Right lobe of liver (tissue), 6 donors: ENCODE measurements at regions not wholly inside any gene's neighbourhood (a gene's known extent, or its start where the extent isn't known, plus 50 kb on each side); places are given as distances from the start of the nearest gene placed in this dataset.
"Not testable (repeated sequence)": the region's sequence is repeated elsewhere in the genome, so short reads cannot be mapped to it uniquely, and the experiment has no call there.

Source experiments
- ATAC-seq, 4 donors: fragments of 200-7000 bp; cut with Tn5 transposase; one replicate each; pipeline ENCODE4 v1.9.1; 2020; ENCODE audit warnings: mild to moderate bottlenecking in 4 of 4, moderate library complexity in 4 of 4
- DNase-seq, 3 donors: peaks; one replicate each; pipeline ENCODE4 v3.0.0-alpha.2; 2020
- H3K27ac ChIP-seq, 3 donors: fragments of 200-600 bp; one replicate each; pipeline ENCODE4 v1.8.0; 2022
- H3K27me3 ChIP-seq, 2 donors: fragments of 200-600 bp; one replicate each; pipeline ENCODE4 v1.8.0; 2022
- H3K36me3 ChIP-seq, 4 donors: fragments of 200-600 bp; sonication (generic) in 1 of 4; one replicate each; pipeline versions ENCODE4 v1.5.1 to v1.8.0; 2017 to 2022; ENCODE audit warnings: control low read depth in 1 of 4
- H3K4me1 ChIP-seq, 4 donors: fragments of 200-600 bp; sonication (generic) in 1 of 4; one replicate each; pipeline versions ENCODE4 v1.5.1 to v1.8.0; 2017 to 2022; ENCODE audit warnings: control low read depth in 1 of 4
- H3K4me3 ChIP-seq, 3 donors: fragments of 200-600 bp; one replicate each; pipeline ENCODE4 v1.8.0; 2022
- H3K9me3 ChIP-seq, 4 donors: fragments of 200-600 bp; sonication (generic) in 1 of 4; one replicate each; pipeline versions ENCODE4 v1.5.1 to v1.8.0; 2017 to 2022; ENCODE audit warnings: control low read depth in 1 of 4
- POLR2A ChIP-seq: fragments of 450-650 bp; IDR thresholded peaks from one replicate; pipeline ENCODE4 v1.6.1; 2017; ENCODE audit warnings: antibody characterized with exemption, mild to moderate bottlenecking
- WGBS: methylation state at CpG from one replicate; pipeline ENCODE4 v1.1.6; 2018; ENCODE audit warnings: low coverage, low lambda C conversion rate; ENCODE audit not compliant: insufficient coverage; ENCODE audit errors: missing lambda C conversion rate; 5-methylcytosine and 5-hydroxymethylcytosine counted together
- intact Hi-C, 2 donors: fragments of 100-400 bp; cut with DNase I; formaldehyde crosslinking; loops; one replicate each; pipeline versions ENCODE4 v1.11.2 to v1.14.1; 2022
- TF ChIP-seq, protein P1 (sequence below), 4 donors: fragments of 200-600 bp in 3 of 4; fragments of 450-650 bp in 1 of 4; IDR thresholded peaks; one replicate each; pipeline versions ENCODE4 v1.5.1 to v1.8.0; 2016 to 2022; ENCODE audit warnings: antibody characterized with exemption in 4 of 4, mild to moderate bottlenecking in 2 of 4
- donor health status: DM: no; HTN: yes; CAD: no.
- donor health status: DM: no; HTN: no; CAD: no.
- donor health status: DM: no; HTN: no; CAD: no.
- donor health status: DM: no; HTN: yes; CAD: no.
- donor health status: DM: no; HTN: yes; CAD: no.

DNA sequence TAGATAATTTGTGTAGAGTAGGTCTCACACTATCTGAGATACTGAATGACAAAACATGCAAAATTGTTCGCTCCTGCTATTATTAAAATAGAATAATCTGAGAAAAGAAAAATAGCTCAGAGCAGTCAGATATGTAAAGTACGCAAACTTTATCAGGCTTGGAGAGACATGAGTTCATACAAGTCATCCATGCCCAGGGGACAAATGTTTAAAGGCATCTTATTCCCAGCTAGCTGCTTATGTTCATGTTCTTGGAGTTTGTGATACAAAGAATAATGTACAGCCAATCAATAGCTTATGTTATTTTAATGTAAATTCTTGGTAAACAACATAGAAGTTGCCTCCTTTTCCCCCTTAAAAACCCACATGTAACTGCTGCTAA lies 69.4 kb upstream of the USP25 start:
- DNase-seq (no peak), ATAC-seq (peak in 3 of 4 donors; percentile 5 to 18 (median 10))
- TF ChIP-seq, protein P1, sequence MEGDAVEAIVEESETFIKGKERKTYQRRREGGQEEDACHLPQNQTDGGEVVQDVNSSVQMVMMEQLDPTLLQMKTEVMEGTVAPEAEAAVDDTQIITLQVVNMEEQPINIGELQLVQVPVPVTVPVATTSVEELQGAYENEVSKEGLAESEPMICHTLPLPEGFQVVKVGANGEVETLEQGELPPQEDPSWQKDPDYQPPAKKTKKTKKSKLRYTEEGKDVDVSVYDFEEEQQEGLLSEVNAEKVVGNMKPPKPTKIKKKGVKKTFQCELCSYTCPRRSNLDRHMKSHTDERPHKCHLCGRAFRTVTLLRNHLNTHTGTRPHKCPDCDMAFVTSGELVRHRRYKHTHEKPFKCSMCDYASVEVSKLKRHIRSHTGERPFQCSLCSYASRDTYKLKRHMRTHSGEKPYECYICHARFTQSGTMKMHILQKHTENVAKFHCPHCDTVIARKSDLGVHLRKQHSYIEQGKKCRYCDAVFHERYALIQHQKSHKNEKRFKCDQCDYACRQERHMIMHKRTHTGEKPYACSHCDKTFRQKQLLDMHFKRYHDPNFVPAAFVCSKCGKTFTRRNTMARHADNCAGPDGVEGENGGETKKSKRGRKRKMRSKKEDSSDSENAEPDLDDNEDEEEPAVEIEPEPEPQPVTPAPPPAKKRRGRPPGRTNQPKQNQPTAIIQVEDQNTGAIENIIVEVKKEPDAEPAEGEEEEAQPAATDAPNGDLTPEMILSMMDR (IDR thresholded peaks at IDR 0.05) = no peak
- TF ChIP-seq POLR2A = no peak
- H3K27me3 ChIP-seq = no peaks in the 10 kb centered on the region
- no peak overlapping the region for H3K27ac ChIP-seq
- 34% methylated on average over 2 of the region's 2 CpGs for WGBS
- H3K4me3 ChIP-seq = no peak overlapping the region
- intact Hi-C loops = no loop called here
- H3K9me3 ChIP-seq = no peaks in the 10 kb centered on the region
- peaks cover 0 to 12% (median 0%) of the 10 kb centered on the region in 4 donors for H3K4me1 ChIP-seq
- no peaks in the 10 kb centered on the region for H3K36me3 ChIP-seq

- Histone ChIP-seq H3K27ac (no peak overlapping the region), H3K27me3 (no peaks in the 10 kb centered on the region), H3K9me3 (no peaks in the 10 kb centered on the region), H3K4me3 (no peak overlapping the region), H3K4me1 (peaks cover 0 to 14% (median 0%) of the 10 kb centered on the region in 4 donors), H3K36me3 (no peaks in the 10 kb centered on the region)
- DNase-seq (no peak), ATAC-seq (peak in 3 of 4 donors; percentile 57 to 86 (median 76))
- WGBS = 32% methylated on average over 1 of the region's 1 CpG
- no peak for TF ChIP-seq POLR2A
- TF ChIP-seq, protein P1 (IDR thresholded peaks at IDR 0.05) = no peak
- intact Hi-C loops = no loop called here
Observed at GRCh38 chr21:15667010-15667409, 62.8 kb upstream of the USP25 start.

DNA sequence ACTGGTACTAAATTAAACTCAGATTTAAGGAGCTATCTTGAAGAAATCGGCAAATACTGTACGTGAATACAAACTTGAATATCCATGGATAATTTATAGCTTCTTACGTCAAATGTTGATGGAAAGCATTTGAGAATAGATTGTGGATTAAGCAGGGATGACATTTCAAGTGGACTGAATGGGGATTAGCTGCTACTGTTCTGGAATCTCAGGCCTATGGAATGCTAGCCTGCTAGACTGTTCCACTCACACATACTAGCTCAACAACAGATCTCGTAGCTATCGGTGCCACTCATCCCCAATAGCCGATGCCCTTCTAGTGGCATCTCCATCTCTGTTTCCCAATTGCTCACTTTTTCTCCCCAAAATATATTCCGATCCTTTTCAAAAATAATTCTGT lies 62.0 kb upstream of the USP25 start:
- DNase-seq (no peak), ATAC-seq (no peak)
- TF ChIP-seq POLR2A = no peak
- TF ChIP-seq, protein P1 (IDR thresholded peaks at IDR 0.05) = no peak
- H3K27ac ChIP-seq = no peak overlapping the region
- H3K9me3 ChIP-seq = no peaks in the 10 kb centered on the region
- intact Hi-C loops = no loop called here
- 92% methylated on average over 7 of the region's 7 CpGs for WGBS
- H3K27me3 ChIP-seq = no peaks in the 10 kb centered on the region
- H3K4me3 ChIP-seq = no peak overlapping the region
- H3K36me3 ChIP-seq = no peaks in the 10 kb centered on the region
- H3K4me1 ChIP-seq = peaks cover 0 to 14% (median 0%) of the 10 kb centered on the region in 4 donors

DNA sequence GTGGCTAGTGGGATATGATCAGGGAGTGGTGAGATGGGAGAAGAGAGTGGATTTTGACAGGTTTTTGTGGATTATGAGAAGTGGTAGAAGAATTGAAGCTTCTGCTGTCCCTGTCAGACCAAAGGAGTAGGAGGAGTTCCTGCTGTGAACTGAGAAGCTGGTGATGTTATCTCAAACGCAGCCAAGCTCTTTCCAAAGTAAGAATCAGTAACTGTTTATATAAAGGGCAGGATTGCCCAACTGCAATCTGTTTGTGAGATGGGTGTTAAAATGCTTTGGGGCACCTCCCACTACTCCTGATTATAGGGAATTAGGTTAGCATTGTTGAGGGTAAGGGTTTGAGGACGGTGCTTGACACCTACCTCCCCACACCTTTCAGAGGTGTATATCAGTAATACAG lies 60.5 kb upstream of the USP25 start:
- DNase-seq = no peak
- H3K4me3 ChIP-seq = no peak overlapping the region
- no peak overlapping the region for H3K27ac ChIP-seq
- ATAC-seq = peak; percentile 48 to 82 (median 72)
- intact Hi-C loops = no loop called here
- no peaks in the 10 kb centered on the region for H3K27me3 ChIP-seq
- WGBS = 24% methylated on average over 2 of the region's 2 CpGs
- H3K36me3 ChIP-seq = no peaks in the 10 kb centered on the region
- H3K9me3 ChIP-seq = no peaks in the 10 kb centered on the region
- no peak for TF ChIP-seq POLR2A
- TF ChIP-seq, protein P1 (IDR thresholded peaks at IDR 0.05) = no peak
- peaks cover 0 to 14% (median 0%) of the 10 kb centered on the region in 4 donors for H3K4me1 ChIP-seq

- H3K36me3 ChIP-seq = no peaks in the 10 kb centered on the region
- intact Hi-C loops = no loop called here
- no peaks in the 10 kb centered on the region for H3K27me3 ChIP-seq
- WGBS = 59% methylated on average over 3 of the region's 3 CpGs
- ATAC-seq (no peak), DNase-seq (no peak)
- peaks cover 0 to 14% (median 0%) of the 10 kb centered on the region in 4 donors for H3K4me1 ChIP-seq
- no peak overlapping the region for H3K27ac ChIP-seq
- no peak overlapping the region for H3K4me3 ChIP-seq
- no peak for TF ChIP-seq POLR2A
- TF ChIP-seq, protein P1 (IDR thresholded peaks at IDR 0.05) = no peak
- no peaks in the 10 kb centered on the region for H3K9me3 ChIP-seq
Observed at GRCh38 chr21:15671188-15671587, 58.6 kb upstream of the USP25 start.

DNA sequence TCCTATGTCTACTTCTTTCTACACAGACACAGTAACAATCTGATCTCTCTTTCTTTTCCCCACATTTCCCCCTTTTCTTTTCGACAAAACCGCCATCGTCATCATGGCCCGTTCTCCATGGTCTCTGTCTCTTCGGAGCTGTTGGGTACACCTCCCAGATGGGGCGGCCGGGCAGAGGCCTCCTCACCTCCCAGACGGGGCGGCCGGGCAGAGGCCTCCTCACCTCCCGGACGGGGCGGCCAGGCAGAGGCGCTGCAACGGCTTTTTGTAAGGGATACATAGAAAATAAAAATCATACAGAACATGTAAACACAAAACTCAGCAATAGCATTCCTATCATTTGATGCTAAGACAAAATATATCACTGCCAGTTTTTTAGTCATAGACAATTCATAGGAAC lies 57.2 kb upstream of the USP25 start:
- WGBS = 88% methylated on average over 10 of the region's 15 CpGs
- H3K4me3 ChIP-seq, ATAC-seq, intact Hi-C loops, H3K27me3 ChIP-seq, H3K4me1 ChIP-seq, H3K9me3 ChIP-seq, H3K36me3 ChIP-seq, DNase-seq, H3K27ac ChIP-seq: not testable (repeated sequence)
